Keratinocyte (primary cell): ENCODE measurements at regions not wholly inside any gene's neighbourhood (a gene's known extent, or its start where the extent isn't known, plus 50 kb on each side); places are given as distances from the start of the nearest gene placed in this dataset.

Experiments
- EZH2 ChIP-seq: IDR thresholded peaks from one replicate; pipeline ENCODE4 v1.6.1; 2012; ENCODE audit warnings: inconsistent platforms, mild to moderate bottlenecking, low read length, moderate library complexity
- TF ChIP-seq, protein P1 (sequence below), 3 experiments: IDR thresholded peaks in 1 of 3; conservative IDR thresholded peaks in 1 of 3; optimal IDR thresholded peaks in 1 of 3; 2 replicates in 2 of 3; 3 replicates in 1 of 3; pipeline versions ENCODE3 to v1.5.1; 2011; ENCODE audit warnings: low read length in 3 of 3, mild to moderate bottlenecking in 3 of 3, moderate library complexity in 2 of 3, control low read depth in 1 of 3, inconsistent platforms in 1 of 3; ENCODE audit not compliant: insufficient read depth in 2 of 3; ENCODE audit errors: extremely low read depth in 1 of 3

DNA sequence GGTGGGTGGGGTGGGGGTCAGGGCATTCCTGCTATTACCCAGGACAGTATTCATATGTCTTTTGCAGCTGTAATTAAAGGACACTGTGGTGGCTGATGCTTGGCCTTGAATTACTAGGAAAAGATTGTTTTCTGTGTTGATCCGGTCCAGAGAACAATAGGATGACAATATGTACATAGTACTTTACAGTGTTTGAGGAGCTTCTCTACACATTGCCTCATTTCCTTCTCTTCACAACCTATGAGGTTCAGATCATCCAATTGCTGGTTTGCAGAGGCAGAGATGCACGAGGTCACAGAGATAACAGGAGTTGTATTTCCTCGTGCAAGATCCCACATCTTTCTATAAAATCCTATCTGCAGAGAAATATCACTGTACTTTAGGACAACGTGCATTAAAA, 119.5 kb downstream of the LIPG start:
- TF ChIP-seq EZH2, result no peak
- TF ChIP-seq, protein P1, sequence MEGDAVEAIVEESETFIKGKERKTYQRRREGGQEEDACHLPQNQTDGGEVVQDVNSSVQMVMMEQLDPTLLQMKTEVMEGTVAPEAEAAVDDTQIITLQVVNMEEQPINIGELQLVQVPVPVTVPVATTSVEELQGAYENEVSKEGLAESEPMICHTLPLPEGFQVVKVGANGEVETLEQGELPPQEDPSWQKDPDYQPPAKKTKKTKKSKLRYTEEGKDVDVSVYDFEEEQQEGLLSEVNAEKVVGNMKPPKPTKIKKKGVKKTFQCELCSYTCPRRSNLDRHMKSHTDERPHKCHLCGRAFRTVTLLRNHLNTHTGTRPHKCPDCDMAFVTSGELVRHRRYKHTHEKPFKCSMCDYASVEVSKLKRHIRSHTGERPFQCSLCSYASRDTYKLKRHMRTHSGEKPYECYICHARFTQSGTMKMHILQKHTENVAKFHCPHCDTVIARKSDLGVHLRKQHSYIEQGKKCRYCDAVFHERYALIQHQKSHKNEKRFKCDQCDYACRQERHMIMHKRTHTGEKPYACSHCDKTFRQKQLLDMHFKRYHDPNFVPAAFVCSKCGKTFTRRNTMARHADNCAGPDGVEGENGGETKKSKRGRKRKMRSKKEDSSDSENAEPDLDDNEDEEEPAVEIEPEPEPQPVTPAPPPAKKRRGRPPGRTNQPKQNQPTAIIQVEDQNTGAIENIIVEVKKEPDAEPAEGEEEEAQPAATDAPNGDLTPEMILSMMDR (optimal IDR thresholded peaks at IDR 0.05 in 1 of 3, IDR thresholded peaks at IDR 0.05 in 1 of 3, conservative IDR thresholded peaks at IDR 0.05 in 1 of 3; ENCODE audit: extremely low read depth in 1 of 3, insufficient read depth in 2 of 3, low read length in 3 of 3), result no peak
